Effector memory CD8-positive, alpha-beta T cell (primary cell): ENCODE measurements at regions not wholly inside any gene's neighbourhood (a gene's known extent, or its start where the extent isn't known, plus 50 kb on each side); places are given as distances from the start of the nearest gene placed in this dataset.

Source experiments
- ATAC-seq: fragments of 150-1000 bp; cut with Tn5 transposase; replicated peaks from 2 replicates; pipeline ENCODE4 v1.10.0; 2021; ENCODE audit warnings: mild to moderate bottlenecking, moderate library complexity
- DNase-seq, 3 experiments: peaks; one replicate each; pipeline ENCODE4 v3.0.0; 2021
- H3K27ac Mint-ChIP-seq, 2 donors: one replicate each; pipeline ENCODE4 v1.8.0; 2022; ENCODE audit warnings: mild to moderate bottlenecking in 2 of 2, mixed read lengths in 2 of 2, moderate library complexity in 2 of 2
- H3K27me3 Mint-ChIP-seq, 2 donors: one replicate each; pipeline ENCODE4 v1.8.0; 2022; ENCODE audit warnings: mixed read lengths in 2 of 2
- H3K36me3 Mint-ChIP-seq: one replicate; pipeline ENCODE4 v1.8.0; 2022; ENCODE audit warnings: mild to moderate bottlenecking, moderate library complexity, mixed read lengths; ENCODE audit not compliant: insufficient read depth
- H3K4me1 Mint-ChIP-seq, 2 donors: one replicate each; pipeline ENCODE4 v1.8.0; 2022; ENCODE audit warnings: low read depth in 2 of 2, mixed read lengths in 2 of 2
- H3K4me3 Mint-ChIP-seq, 2 donors: one replicate each; pipeline ENCODE4 v1.8.0; 2022; ENCODE audit warnings: mild to moderate bottlenecking in 2 of 2, mixed read lengths in 2 of 2, moderate library complexity in 2 of 2
- H3K9me3 Mint-ChIP-seq, 2 donors: one replicate each; pipeline ENCODE4 v1.8.0; 2022; ENCODE audit warnings: mixed read lengths in 2 of 2

DNA sequence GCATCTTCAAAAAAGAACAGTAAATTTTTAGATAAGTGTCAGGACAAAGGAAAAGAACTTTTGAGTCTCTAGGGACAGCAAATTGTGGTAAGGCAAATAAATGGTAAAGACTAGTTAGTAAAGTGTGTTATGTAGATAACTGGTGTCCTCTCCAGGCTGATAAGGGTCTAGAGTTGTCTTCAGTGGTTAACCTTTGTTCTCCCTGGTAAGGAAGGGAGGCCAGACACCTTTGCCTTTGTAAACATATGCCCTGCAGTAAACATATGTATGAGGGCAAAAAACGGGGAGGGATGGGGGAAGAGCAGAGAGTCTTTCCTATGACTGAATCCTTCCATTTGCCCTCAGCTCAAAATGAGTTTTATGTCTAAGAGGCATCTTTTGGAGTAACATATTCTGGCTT lies 384.6 kb downstream of the HNRNPD start:
- Mint-ChIP-seq H3K36me3 (no peaks in the 10 kb centered on the region), H3K4me3 (no peak overlapping the region), H3K9me3 (no peaks in the 10 kb centered on the region), H3K4me1 (no peaks in the 10 kb centered on the region), H3K27me3 (peaks cover 21 to 30% of the 10 kb centered on the region in 2 donors), H3K27ac (no peak overlapping the region)
- no peak for DNase-seq
- no peak for ATAC-seq

DNA sequence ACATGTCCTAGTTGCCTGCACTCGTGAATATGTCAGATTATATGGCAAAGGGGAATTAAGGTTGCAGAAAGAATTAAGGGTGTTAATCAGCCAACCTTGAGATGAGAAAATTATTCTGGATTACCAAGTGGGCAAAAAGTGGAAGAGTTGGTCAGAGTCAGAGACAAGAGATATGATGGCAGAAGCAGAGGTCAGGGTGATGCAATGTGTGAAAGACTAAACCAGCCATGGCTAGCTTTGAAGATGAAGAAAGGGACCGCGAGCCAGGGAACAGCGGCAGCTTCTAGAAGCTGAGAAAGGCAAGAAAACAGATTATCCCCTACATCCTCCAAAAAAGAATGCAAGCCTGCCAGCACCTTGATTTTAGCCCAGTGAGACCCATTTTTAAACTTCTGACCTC lies 385.6 kb downstream of the HNRNPD start:
- H3K9me3 Mint-ChIP-seq: no peaks in the 10 kb centered on the region
- no peak overlapping the region for H3K27ac Mint-ChIP-seq
- no peaks in the 10 kb centered on the region for H3K4me1 Mint-ChIP-seq
- ATAC-seq (no peak), DNase-seq (no peak)
- no peak overlapping the region for H3K4me3 Mint-ChIP-seq
- no peaks in the 10 kb centered on the region for H3K36me3 Mint-ChIP-seq
- H3K27me3 Mint-ChIP-seq: peaks cover 21 to 30% of the 10 kb centered on the region in 2 donors

DNA sequence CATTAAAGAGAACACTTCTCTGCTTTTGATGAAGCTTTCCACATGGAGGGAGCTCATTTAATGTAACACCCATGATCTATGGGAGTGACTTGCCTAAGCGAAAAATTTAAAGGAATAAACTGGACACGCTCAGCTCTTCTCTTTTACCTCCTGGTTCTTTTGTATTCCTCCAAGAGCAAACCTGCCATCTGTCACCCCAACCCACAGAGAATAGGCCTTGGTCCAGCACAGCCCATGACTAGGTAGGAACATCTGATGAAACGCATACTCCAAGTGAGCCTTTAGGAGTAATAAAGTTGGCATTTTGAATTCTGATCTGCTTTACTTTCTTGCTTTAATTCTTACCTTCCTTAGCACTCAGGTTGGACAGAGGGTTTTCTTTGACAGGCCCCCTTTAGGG lies 389.0 kb downstream of the HNRNPD start:
- Mint-ChIP-seq H3K4me1 (no peaks in the 10 kb centered on the region), H3K27ac (no peak overlapping the region), H3K4me3 (no peak overlapping the region), H3K36me3 (no peaks in the 10 kb centered on the region), H3K9me3 (no peaks in the 10 kb centered on the region), H3K27me3 (peaks cover 14 to 25% of the 10 kb centered on the region in 2 donors)
- no peak for DNase-seq
- no peak for ATAC-seq

DNA sequence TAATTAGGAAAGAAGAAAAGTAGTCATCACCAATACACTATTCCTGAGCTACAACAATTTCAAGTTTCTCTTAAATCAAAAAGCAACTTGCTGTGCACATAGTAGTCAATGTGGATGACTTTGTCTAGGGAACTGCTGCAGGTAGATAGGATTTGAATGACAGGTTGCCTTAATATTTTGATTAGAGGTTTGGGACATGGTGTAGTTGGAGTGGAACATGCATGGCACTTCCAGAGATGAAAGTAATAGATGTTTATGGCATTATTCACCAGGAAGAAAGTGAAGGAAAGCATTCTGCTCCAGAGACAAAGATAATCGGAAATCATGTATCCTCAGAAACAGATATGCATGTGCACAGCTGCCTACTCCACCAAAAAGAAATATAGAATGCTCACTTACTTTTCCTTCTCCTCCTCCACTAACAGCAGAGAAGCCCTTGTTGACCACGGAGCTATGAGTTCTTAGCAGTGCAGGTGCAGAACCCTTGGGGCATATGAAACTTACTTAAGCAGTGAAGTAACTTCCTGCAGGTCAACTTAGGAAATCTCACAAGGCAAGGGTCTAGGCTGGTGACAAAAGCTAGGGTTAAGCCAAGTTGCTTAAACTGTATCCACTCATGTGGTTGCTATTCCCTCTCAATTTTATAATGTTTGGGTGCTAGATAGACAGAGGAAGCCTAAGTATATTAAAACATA lies 390.8 kb downstream of the HNRNPD start:
- no peaks in the 10 kb centered on the region for H3K36me3 Mint-ChIP-seq
- H3K4me3 Mint-ChIP-seq: no peak overlapping the region
- H3K9me3 Mint-ChIP-seq: no peaks in the 10 kb centered on the region

DNA sequence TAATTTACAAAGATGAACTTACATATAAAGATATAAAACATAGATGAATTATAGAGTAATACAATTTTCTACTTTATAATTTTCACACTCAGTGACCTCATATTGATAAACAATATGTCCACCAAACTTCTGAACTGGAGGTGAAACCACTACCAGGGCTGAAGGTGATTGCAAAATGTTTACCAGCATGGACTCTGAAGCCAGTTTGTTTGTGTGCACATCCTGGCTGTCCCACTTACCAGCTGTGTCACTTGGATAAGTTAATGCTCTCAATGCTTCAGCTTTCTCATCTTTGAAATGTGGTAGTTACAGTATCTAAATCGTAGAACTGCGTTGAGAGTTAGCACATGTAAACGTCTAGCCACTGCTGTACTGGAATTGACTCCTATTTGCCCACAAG lies 392.6 kb downstream of the HNRNPD start:
- H3K27me3 Mint-ChIP-seq: peaks cover 0 to 18% of the 10 kb centered on the region in 2 donors
- ATAC-seq: no peak
- H3K4me1 Mint-ChIP-seq: no peaks in the 10 kb centered on the region
- H3K9me3 Mint-ChIP-seq: no peaks in the 10 kb centered on the region
- H3K4me3 Mint-ChIP-seq: no peak overlapping the region
- DNase-seq: no peak
- no peaks in the 10 kb centered on the region for H3K36me3 Mint-ChIP-seq
- no peak overlapping the region for H3K27ac Mint-ChIP-seq

More for the DNA sequence above, 390.8 kb downstream of the HNRNPD start:
- H3K27me3 Mint-ChIP-seq: peaks cover under 1 to 21% of the 10 kb centered on the region in 2 donors
- ATAC-seq: no peak
- DNase-seq: no peak
- no peak overlapping the region for H3K27ac Mint-ChIP-seq
- no peaks in the 10 kb centered on the region for H3K4me1 Mint-ChIP-seq

DNA sequence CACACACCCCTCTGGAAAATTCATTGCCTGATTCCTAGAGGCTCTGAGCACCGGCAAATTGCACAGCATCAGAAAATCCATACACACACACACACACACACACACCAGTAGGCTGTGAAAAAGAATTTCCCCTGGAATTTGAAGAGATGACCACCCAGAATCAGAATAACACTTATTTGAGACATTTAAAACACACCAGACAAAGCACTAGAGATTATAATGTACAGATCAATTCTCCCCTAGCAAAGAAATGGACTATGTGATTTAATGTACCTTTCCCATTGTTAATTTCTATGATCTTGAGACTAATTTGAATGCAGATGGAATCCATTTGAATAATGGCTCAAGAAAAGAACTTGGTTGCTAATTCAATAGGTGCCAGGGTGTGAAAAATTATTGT lies 399.3 kb downstream of the HNRNPD start:
- DNase-seq (no peak), ATAC-seq (no peak)
- Mint-ChIP-seq H3K9me3 (no peaks in the 10 kb centered on the region), H3K27ac (no peak overlapping the region), H3K27me3 (peaks cover 0 to 6% of the 10 kb centered on the region in 2 donors), H3K4me3 (no peak overlapping the region), H3K4me1 (no peaks in the 10 kb centered on the region), H3K36me3 (no peaks in the 10 kb centered on the region)

DNA sequence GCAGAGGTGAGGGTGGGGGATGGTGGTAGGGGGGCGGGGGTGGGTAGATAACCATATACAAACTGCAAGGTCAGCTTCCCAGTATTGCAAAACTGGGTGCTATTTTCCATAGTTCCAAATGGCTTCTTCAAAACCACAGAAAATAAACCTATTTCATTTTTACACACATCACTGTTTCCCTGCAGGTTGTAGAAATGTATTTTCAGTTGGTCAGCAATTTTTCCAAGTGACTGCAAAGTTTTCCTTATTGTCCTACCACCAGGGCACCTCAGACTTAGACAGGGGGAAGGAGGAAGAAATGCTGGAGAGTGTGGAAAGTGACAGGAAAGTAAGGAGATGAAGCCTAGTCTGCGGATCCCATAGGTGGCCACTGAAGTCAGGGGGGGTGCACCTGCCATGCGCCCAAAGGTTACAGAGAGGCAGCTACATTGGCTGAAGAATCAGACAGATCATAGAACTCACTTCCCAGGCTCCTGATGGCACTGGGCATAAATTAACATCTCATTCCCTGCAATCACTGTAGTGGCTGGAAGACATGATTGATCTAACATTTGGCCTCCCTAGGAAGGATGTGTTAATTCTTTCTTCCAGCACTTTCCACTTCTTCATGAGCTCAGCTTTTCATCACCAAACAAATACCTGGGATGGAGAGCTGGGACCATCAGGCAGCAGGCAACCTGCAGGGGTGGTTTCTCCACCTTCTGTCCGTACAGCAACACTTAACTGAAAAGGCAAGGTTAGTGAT lies 402.0 kb downstream of the HNRNPD start:
- Mint-ChIP-seq H3K27ac (no peak overlapping the region), H3K27me3 (peaks cover 13 to 19% of the 10 kb centered on the region in 2 donors), H3K9me3 (no peaks in the 10 kb centered on the region), H3K36me3 (no peaks in the 10 kb centered on the region), H3K4me1 (no peaks in the 10 kb centered on the region), H3K4me3 (no peak overlapping the region)
- no peak for DNase-seq
- no peak for ATAC-seq

DNA sequence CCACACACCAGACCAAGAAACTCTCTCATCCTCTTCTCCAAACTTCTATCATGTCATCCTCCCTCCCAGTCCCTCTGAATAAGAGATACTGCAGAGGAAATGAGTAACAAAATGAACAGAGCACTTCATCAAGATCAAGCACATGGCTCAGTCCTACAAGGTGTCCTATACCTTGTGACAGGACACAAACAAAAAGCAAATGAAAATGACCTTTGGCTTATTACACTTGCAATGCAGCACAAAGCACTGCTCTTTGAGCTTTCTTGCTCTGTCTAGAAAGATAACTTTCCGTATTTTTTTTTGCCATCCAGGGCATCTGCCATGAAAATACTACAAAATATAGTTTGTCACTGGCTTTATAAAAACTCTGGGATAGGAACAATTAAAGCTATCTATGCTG lies 402.7 kb downstream of the HNRNPD start:
- Mint-ChIP-seq H3K27me3 (peaks cover 17 to 20% of the 10 kb centered on the region in 2 donors), H3K4me3 (no peak overlapping the region), H3K4me1 (no peaks in the 10 kb centered on the region), H3K27ac (no peak overlapping the region), H3K36me3 (no peaks in the 10 kb centered on the region), H3K9me3 (no peaks in the 10 kb centered on the region)
- ATAC-seq: no peak
- DNase-seq: no peak

DNA sequence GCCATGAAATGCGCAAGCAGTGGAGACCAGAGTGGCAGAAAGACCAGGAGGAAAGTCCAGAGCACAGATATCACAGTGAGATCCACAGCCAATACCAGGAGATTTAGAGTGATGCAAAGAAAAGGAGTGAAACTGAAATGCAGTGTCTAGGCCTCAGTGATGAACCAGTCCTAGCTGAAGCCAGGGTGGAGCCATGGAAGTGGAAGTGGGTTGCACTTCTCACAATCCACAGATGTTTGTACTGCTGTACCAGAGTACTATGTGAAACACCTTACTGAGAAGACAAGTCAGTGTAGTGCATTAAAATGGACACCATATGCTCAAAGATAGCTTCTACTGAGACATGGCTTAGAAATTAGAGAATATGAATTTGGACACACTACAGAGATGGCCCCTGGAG lies 403.3 kb downstream of the HNRNPD start:
- Mint-ChIP-seq H3K27ac (no peak overlapping the region), H3K9me3 (no peaks in the 10 kb centered on the region), H3K36me3 (no peaks in the 10 kb centered on the region), H3K4me3 (no peak overlapping the region), H3K27me3 (peaks cover 20 to 23% of the 10 kb centered on the region in 2 donors), H3K4me1 (no peaks in the 10 kb centered on the region)
- ATAC-seq (no peak), DNase-seq (no peak)

DNA sequence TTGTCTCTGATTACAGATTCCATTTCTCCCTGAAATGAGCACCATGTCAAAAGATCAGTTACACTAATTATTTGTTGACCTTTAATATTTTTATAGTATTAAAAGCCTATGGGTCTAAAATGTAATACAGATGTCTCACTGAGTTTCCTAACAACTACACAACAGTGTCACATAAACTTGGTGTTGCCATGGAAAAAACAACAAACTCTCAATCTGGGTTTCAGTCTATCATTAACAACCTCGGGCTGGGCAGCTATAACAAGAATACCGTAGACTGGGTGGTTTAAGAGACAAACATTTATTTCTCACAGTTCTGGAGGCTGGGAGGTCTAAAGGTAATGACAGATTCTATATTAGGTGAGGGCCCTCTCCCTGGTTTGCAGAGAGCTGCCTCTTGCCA lies 407.1 kb downstream of the HNRNPD start:
- no peak for ATAC-seq
- DNase-seq: no peak
- H3K27me3 Mint-ChIP-seq: peaks cover 14 to 39% of the 10 kb centered on the region in 2 donors
- H3K27ac Mint-ChIP-seq: no peak overlapping the region
- no peaks in the 10 kb centered on the region for H3K36me3 Mint-ChIP-seq
- no peaks in the 10 kb centered on the region for H3K4me1 Mint-ChIP-seq
- H3K4me3 Mint-ChIP-seq: no peak overlapping the region
- H3K9me3 Mint-ChIP-seq: no peaks in the 10 kb centered on the region

DNA sequence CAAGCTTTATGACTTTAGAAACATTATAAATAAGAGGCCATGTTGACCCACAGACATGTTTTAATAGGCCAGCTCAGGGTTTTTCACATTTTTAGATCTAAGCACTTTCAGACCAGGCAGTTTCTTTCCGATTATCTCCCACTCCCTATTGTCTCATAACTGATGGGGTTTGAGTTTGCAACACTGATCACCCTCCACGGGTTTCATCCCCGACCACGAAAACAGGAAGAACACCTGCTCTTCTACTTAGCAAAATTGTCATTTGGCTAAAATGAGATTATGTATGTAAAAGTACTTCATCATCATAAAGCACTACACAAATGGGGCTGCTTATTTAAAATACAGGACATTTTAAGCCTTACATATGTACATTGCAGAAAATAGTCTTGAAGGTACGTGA lies 407.9 kb downstream of the HNRNPD start:
- H3K9me3 Mint-ChIP-seq: no peaks in the 10 kb centered on the region
- no peak overlapping the region for H3K4me3 Mint-ChIP-seq
- ATAC-seq: no peak

DNA sequence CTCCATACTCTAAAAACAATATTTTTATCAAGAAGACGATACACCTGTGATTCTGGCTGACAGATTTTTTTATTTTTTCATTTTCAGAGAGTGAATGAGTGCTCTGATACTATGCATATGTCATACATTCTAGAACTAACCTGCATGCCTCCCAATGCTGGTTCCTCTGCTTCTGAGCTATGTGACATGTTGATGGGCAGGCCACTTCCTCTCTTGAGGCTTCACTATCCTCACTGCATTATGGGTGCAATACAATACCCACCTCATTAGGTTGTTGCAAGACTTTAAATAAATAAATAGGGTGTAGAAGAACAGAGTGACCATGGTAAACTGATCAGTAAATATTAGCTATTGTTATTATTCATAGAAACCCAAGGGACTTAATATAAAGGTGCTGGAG lies 408.3 kb downstream of the HNRNPD start:
- H3K27me3 Mint-ChIP-seq: peaks cover 14 to 46% of the 10 kb centered on the region in 2 donors
- no peaks in the 10 kb centered on the region for H3K4me1 Mint-ChIP-seq
- H3K27ac Mint-ChIP-seq: no peak overlapping the region
- ATAC-seq (no peak), DNase-seq (no peak)
- H3K36me3 Mint-ChIP-seq: no peaks in the 10 kb centered on the region
- H3K9me3 Mint-ChIP-seq: no peaks in the 10 kb centered on the region
- H3K4me3 Mint-ChIP-seq: no peak overlapping the region

More for the DNA sequence above, 407.9 kb downstream of the HNRNPD start:
- H3K36me3 Mint-ChIP-seq: no peaks in the 10 kb centered on the region
- H3K27ac Mint-ChIP-seq: no peak overlapping the region
- peaks cover 14 to 42% of the 10 kb centered on the region in 2 donors for H3K27me3 Mint-ChIP-seq
- no peak for DNase-seq
- no peaks in the 10 kb centered on the region for H3K4me1 Mint-ChIP-seq

DNA sequence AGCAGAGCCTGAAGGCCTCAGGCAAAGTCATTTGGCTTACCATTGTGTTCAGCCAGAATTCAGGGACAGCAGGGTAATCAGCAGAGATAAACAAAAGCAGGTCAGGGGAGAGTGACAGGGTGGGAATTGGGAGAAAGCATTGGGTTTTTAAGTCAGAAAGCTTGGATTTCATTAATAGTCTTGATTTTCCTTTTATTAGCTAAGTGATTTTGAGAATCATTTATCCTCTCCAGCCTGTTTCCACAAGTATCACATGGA lies 410.1 kb downstream of the HNRNPD start:
- no peak overlapping the region for H3K4me3 Mint-ChIP-seq
- no peak for ATAC-seq
- no peaks in the 10 kb centered on the region for H3K36me3 Mint-ChIP-seq
- H3K9me3 Mint-ChIP-seq: no peaks in the 10 kb centered on the region
- H3K4me1 Mint-ChIP-seq: no peaks in the 10 kb centered on the region
- H3K27ac Mint-ChIP-seq: no peak overlapping the region
- DNase-seq: no peak
- peaks cover 18 to 56% of the 10 kb centered on the region in 2 donors for H3K27me3 Mint-ChIP-seq

DNA sequence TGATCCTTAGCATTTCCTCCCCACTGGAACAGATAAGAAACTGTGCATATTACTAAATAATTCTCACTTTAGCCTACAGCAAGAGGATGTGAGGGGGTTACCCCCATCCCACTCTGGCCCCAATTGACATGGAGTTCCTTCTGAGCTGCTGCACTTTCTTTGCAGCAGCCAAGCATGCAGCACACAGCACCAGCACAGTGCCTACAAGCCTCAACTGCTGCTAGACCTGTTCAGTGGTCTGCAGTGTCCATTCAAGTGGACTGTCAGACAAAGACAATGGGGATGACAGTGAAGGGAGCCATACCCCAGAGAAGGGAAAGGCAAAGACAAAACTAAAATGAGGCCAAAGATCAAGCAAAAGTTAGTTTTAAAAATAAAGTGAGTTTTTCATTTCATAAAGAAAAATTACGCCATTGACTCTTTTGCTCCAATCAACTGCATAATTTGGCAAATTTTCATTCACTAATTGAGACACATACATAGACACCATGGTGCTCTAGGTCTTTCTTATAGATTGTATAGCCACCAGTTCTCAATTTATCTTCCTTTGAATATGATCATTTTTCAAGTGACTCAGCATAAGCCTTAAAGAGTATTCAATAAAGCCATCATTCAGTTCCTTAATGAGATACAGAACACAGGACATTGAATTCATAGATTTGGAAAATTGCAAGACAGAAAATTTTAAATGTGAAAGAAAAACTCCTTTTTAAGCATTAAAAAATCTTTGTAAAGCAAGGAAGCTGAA lies 410.6 kb downstream of the HNRNPD start:
- H3K27ac Mint-ChIP-seq: no peak overlapping the region
- no peaks in the 10 kb centered on the region for H3K9me3 Mint-ChIP-seq
- no peak overlapping the region for H3K4me3 Mint-ChIP-seq
- ATAC-seq (no peak), DNase-seq (no peak)
- peaks cover 18 to 56% of the 10 kb centered on the region in 2 donors for H3K27me3 Mint-ChIP-seq
- no peaks in the 10 kb centered on the region for H3K36me3 Mint-ChIP-seq
- H3K4me1 Mint-ChIP-seq: no peaks in the 10 kb centered on the region
